Endothelial cell of umbilical vein (primary cell): ENCODE measurements at regions not wholly inside any gene's neighbourhood (a gene's known extent, or its start where the extent isn't known, plus 50 kb on each side); places are given as distances from the start of the nearest gene placed in this dataset.

Source experiments
- BruUV-seq: library from RNA; stranded (reverse); fragments of 400-500 nt; replicated peaks from 2 replicates; lab custom pipeline; 2021; lab: Mats Ljungman, UMichigan
- CTCF ChIA-PET: fragments of 300-600, 350-600 bp; sonication (Branson Sonifier 250); formaldehyde crosslinking; loops from one replicate; lab custom pipeline; 2021; ENCODE audit warnings: antibody characterized with exemption, inconsistent platforms; lab: Charles Lee
- POLR2A ChIA-PET: fragments of 300-600, 350-600 bp; sonication (Branson Sonifier 250); formaldehyde crosslinking; loops from one replicate; lab custom pipeline; 2021; ENCODE audit warnings: antibody characterized with exemption, inconsistent platforms; lab: Charles Lee
- DNase-seq: peaks from one replicate; pipeline ENCODE4 v3.0.0-alpha.2; 2011; ENCODE audit warnings: low read depth, low spot score
- FAIRE-seq: peaks from 2 replicates; lab custom pipeline; 2011; peaks lifted over from hg19 to GRCh38; lab: Jason Lieb, UNC
- H2AFZ ChIP-seq: 2 replicates; pipeline ENCODE4 v1.6.0; 2012; ENCODE audit warnings: low read depth, low read length, control low read depth, inconsistent platforms
- H3K27ac ChIP-seq: 2 replicates; pipeline ENCODE4 v1.5.1; 2011; ENCODE audit warnings: low read depth, mild to moderate bottlenecking, control low read depth, low read length, moderate library complexity; ENCODE audit not compliant: insufficient read depth
- H3K27me3 ChIP-seq, 2 experiments: 2 replicates each; pipeline versions ENCODE4 v1.6.0 to v1.6.1; 2011; ENCODE audit warnings: low read length in 2 of 2, mixed read lengths in 1 of 2; ENCODE audit not compliant: control insufficient read depth in 2 of 2, insufficient read depth in 2 of 2
- H3K36me3 ChIP-seq, 2 experiments: 2 replicates in 1 of 2; 3 replicates in 1 of 2; pipeline ENCODE4 v1.5.1; 2011; ENCODE audit warnings: low read length in 2 of 2, mild to moderate bottlenecking in 1 of 2, moderate library complexity in 1 of 2; ENCODE audit not compliant: control insufficient read depth in 2 of 2, insufficient read depth in 2 of 2; ENCODE audit errors: extremely low read depth in 1 of 2
- H3K4me1 ChIP-seq: 3 replicates; pipeline ENCODE4 v1.5.1; 2011; ENCODE audit warnings: mild to moderate bottlenecking, low read length; ENCODE audit not compliant: control insufficient read depth, insufficient read depth; ENCODE audit errors: extremely low read depth
- H3K4me2 ChIP-seq: 2 replicates; pipeline ENCODE4 v1.6.1; 2011; ENCODE audit warnings: low read length, control low read depth, mixed read lengths; ENCODE audit not compliant: insufficient read depth
- H3K4me3 ChIP-seq, 3 experiments: fragments of 200-600 bp in 1 of 3; sonication (generic), shearing (Covaris generic) in 1 of 3; replicated peaks in 1 of 3; 2 replicates each; pipeline ENCODE4 v1.5.1; 2011 to 2016; ENCODE audit warnings: control low read depth in 3 of 3, low read length in 3 of 3, mild to moderate bottlenecking in 2 of 3, inconsistent platforms in 1 of 3, low read depth in 1 of 3, moderate library complexity in 1 of 3; ENCODE audit not compliant: insufficient read depth in 1 of 3
- H3K79me2 ChIP-seq: 2 replicates; pipeline ENCODE4 v1.6.0; 2012; ENCODE audit warnings: low read length, inconsistent platforms; ENCODE audit not compliant: control insufficient read depth, insufficient read depth
- H3K9ac ChIP-seq: replicated peaks from 2 replicates; pipeline ENCODE3; 2011; ENCODE audit warnings: low read length, control low read depth; ENCODE audit not compliant: insufficient read depth; ENCODE audit errors: extremely low read depth
- H3K9me1 ChIP-seq: replicated peaks from 3 replicates; pipeline ENCODE4 v1.6.0; 2011; ENCODE audit warnings: mild to moderate bottlenecking, low read length; ENCODE audit not compliant: control insufficient read depth, insufficient read depth; ENCODE audit errors: extremely low read depth
- H3K9me3 ChIP-seq: replicated peaks from 2 replicates; pipeline ENCODE4 v1.5.1; 2012; ENCODE audit warnings: low read length, inconsistent platforms; ENCODE audit not compliant: control insufficient read depth, insufficient read depth
- H4K20me1 ChIP-seq: replicated peaks from 2 replicates; pipeline ENCODE3; 2011; ENCODE audit warnings: mild to moderate bottlenecking, low read length; ENCODE audit not compliant: control insufficient read depth, insufficient read depth; ENCODE audit errors: extremely low read depth
- CTCF ChIP-seq, 2 donors: IDR thresholded peaks; 1 replicate in 1 of 2; 2 replicates in 1 of 2; pipeline ENCODE4 v1.5.1; 2011; ENCODE audit warnings: low read length in 2 of 2, mild to moderate bottlenecking in 2 of 2, moderate library complexity in 2 of 2, control low read depth in 1 of 2, inconsistent platforms in 1 of 2, low read depth in 1 of 2; ENCODE audit not compliant: insufficient read depth in 1 of 2; ENCODE audit errors: extremely low read depth in 1 of 2
- EZH2 ChIP-seq: IDR thresholded peaks from 2 replicates; pipeline ENCODE4 v1.6.1; 2012; ENCODE audit warnings: borderline replicate concordance, low read depth, mild to moderate bottlenecking, moderate library complexity, low read length, inconsistent platforms; ENCODE audit not compliant: severe bottlenecking
- FOS ChIP-seq: IDR thresholded peaks from 2 replicates; pipeline ENCODE4 v1.6.1; 2011; ENCODE audit warnings: mild to moderate bottlenecking, low read length, moderate library complexity, borderline replicate concordance; ENCODE audit not compliant: insufficient read depth
- GATA2 ChIP-seq: IDR thresholded peaks from 2 replicates; pipeline ENCODE4 v1.7.0; 2011; ENCODE audit warnings: low read depth, mild to moderate bottlenecking, moderate library complexity, mixed read lengths, low read length; ENCODE audit not compliant: insufficient read length, insufficient read depth
- JUN ChIP-seq: IDR thresholded peaks from 2 replicates; pipeline ENCODE4 v1.6.1; 2011; ENCODE audit warnings: borderline replicate concordance, low read depth; ENCODE audit not compliant: insufficient read length, insufficient read depth
- MAX ChIP-seq: IDR thresholded peaks from 2 replicates; pipeline ENCODE4 v1.6.1; 2011; ENCODE audit not compliant: insufficient read depth, insufficient read length
- MYC ChIP-seq: IDR thresholded peaks from one replicate; pipeline ENCODE4 v1.6.1; 2011; ENCODE audit warnings: mild to moderate bottlenecking, low read depth, low read length
- POLR2A ChIP-seq: IDR thresholded peaks from 2 replicates; pipeline ENCODE4 v1.6.1; 2012; ENCODE audit warnings: low read depth, mild to moderate bottlenecking, control low read depth, low read length
- POLR2AphosphoS5 ChIP-seq: IDR thresholded peaks from 2 replicates; pipeline ENCODE4 v1.6.1; 2012; ENCODE audit warnings: low read depth, mild to moderate bottlenecking, control low read depth, low read length, moderate library complexity; ENCODE audit not compliant: insufficient read depth
- dilution Hi-C: fragments of 300-500 bp; cut with MboI; formaldehyde crosslinking; loops from one replicate; pipeline ENCODE4 v1.15.0; 2019; ENCODE audit warnings: low sequenced_read_pairs; ENCODE audit not compliant: extremely low pct_ligation_motif_present
- intact Hi-C: fragments of 100-400 bp; cut with micrococcal nuclease; formaldehyde crosslinking; loops from one replicate; pipeline ENCODE4 v1.10.0; 2022

GRCh38 chr3:74036568-74036967 lies 411.8 kb upstream of the PDZRN3 start:
- DNase-seq (no peak), FAIRE-seq (no peak)
- no peaks in the 10 kb centered on the region for H3K79me2 ChIP-seq
- intact Hi-C loops (no loop called here), dilution Hi-C loops (no loop called here)
- no peak overlapping the region for H2AFZ ChIP-seq
- no peak overlapping the region for H3K27ac ChIP-seq
- no peaks in the 10 kb centered on the region for H3K9me3 ChIP-seq
- no peak overlapping the region for H3K9ac ChIP-seq
- no peaks in the 10 kb centered on the region for H3K4me1 ChIP-seq
- BruUV-seq = no TSS peak
- CTCF ChIA-PET = no interaction called here
- no peaks in the 10 kb centered on the region for H3K27me3 ChIP-seq
- no peaks in the 10 kb centered on the region for H3K36me3 ChIP-seq
- no peak for TF ChIP-seq MYC
- no peak for TF ChIP-seq MAX
- no peak for TF ChIP-seq FOS
- no peak for TF ChIP-seq EZH2
- TF ChIP-seq JUN = no peak
- no peak for TF ChIP-seq POLR2A
- TF ChIP-seq GATA2 = no peak
- TF ChIP-seq POLR2AphosphoS5 = no peak
- no peak for TF ChIP-seq CTCF (IDR thresholded peaks at IDR 0.05; ENCODE audit: extremely low read depth in 1 of 2, insufficient read depth in 1 of 2, low read depth in 1 of 2, low read length in 2 of 2)
- H3K4me2 ChIP-seq = no peak overlapping the region
- no peaks in the 10 kb centered on the region for H3K9me1 ChIP-seq
- H4K20me1 ChIP-seq = no peaks in the 10 kb centered on the region
- H3K4me3 ChIP-seq = no peak overlapping the region
- POLR2A ChIA-PET = no interaction called here
